Cardiac fibroblast (primary cell): ENCODE measurements at regions not wholly inside any gene's neighbourhood (a gene's known extent, or its start where the extent isn't known, plus 50 kb on each side); places are given as distances from the start of the nearest gene placed in this dataset.

Experiments used
- DNase-seq, 2 donors: peaks; one replicate each; pipeline versions ENCODE4 v3.0.0 to v3.0.0-alpha.2; 2010; ENCODE audit warnings: low read depth in 2 of 2
- H3K4me3 ChIP-seq, 2 donors: replicated peaks in 1 of 2; 1 replicate in 1 of 2; 2 replicates in 1 of 2; pipeline ENCODE4 v1.5.1; 2011; ENCODE audit warnings: low read depth in 2 of 2, low read length in 2 of 2, mild to moderate bottlenecking in 2 of 2, moderate library complexity in 1 of 2
- CTCF ChIP-seq: IDR thresholded peaks from one replicate; pipeline ENCODE4 v1.5.1; 2011; ENCODE audit warnings: low read depth, mild to moderate bottlenecking, low read length, inconsistent platforms

GRCh38 chr6:103983860-103984259, 875.9 kb downstream of the HACE1 start:
- TF ChIP-seq CTCF, result no peak
- peak in 1 of 2 donors; percentile 69 for DNase-seq

GRCh38 chr6:103983011-103983410, 876.7 kb downstream of the HACE1 start:
- peak in 1 of 2 donors; percentile 1 for DNase-seq
- TF ChIP-seq CTCF, result no peak

More at GRCh38 chr6:103983860-103984259, 875.9 kb downstream of the HACE1 start:
- H3K4me3 ChIP-seq, result no peak overlapping the region

GRCh38 chr6:103982574-103982973, 877.1 kb downstream of the HACE1 start:
- no peak for TF ChIP-seq CTCF
- no peak for DNase-seq
- H3K4me3 ChIP-seq, result no peak overlapping the region

More at GRCh38 chr6:103983011-103983410, 876.7 kb downstream of the HACE1 start:
- H3K4me3 ChIP-seq, result no peak overlapping the region

GRCh38 chr6:103979308-103979707, 880.4 kb downstream of the HACE1 start:
- no peak overlapping the region for H3K4me3 ChIP-seq
- TF ChIP-seq CTCF, result no peak
- DNase-seq, result no peak

- H3K4me3 ChIP-seq, result no peak overlapping the region
- TF ChIP-seq CTCF, result no peak
- no peak for DNase-seq
Observed at GRCh38 chr6:103937389-103937788, 922.3 kb downstream of the HACE1 start.

GRCh38 chr6:103925317-103925716, 934.4 kb downstream of the HACE1 start:
- no peak for DNase-seq
- no peak for TF ChIP-seq CTCF
- H3K4me3 ChIP-seq, result no peak overlapping the region

GRCh38 chr6:103910018-103910417, 949.7 kb downstream of the HACE1 start:
- no peak for TF ChIP-seq CTCF

More at GRCh38 chr6:103910018-103910417, 949.7 kb downstream of the HACE1 start:
- no peak overlapping the region for H3K4me3 ChIP-seq
- DNase-seq, result no peak
